ENCODE measurements at regions not wholly inside any gene's neighbourhood (a gene's known extent, or its start where the extent isn't known, plus 50 kb on each side); places are given as distances from the start of the nearest gene placed in this dataset.

GRCh38 chr2:181145645-181146044 lies 165.2 kb downstream of the UBE2E3 start:
- TF ChIP-seq SNAI2 (CRISPR knock-in tag; IDR thresholded peaks at IDR 0.05) (no peak), ARNTL (CRISPR knock-in tag; IDR thresholded peaks at IDR 0.05; ENCODE audit: borderline replicate concordance, low read depth) (no peak)
- no peak for ATAC-seq

DNA sequence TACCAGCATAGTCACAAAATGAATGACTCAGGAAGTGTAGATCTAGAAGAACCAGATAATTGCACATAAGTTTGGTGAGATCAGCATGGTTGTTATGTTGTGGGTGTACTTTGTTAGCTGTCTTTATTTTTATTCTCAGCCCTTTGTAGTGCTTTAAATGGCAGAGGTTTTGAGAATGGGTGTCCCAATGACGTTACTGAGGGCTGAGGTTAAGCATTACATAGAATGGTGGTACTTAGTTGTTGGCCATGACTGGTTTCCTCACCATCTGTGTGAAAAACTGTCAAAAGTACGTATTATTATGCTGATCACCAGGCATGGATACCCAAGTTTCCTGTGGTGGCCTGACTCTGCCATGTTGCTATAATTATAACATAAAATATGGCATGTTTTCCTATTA lies 165.8 kb downstream of the UBE2E3 start:
- no peak for ATAC-seq
- TF ChIP-seq CSRNP3 (CRISPR knock-in tag; IDR thresholded peaks at IDR 0.05) (no peak), ZC3H10 (CRISPR knock-in tag; IDR thresholded peaks at IDR 0.05) (no peak), PATZ1 (CRISPR knock-in tag; IDR thresholded peaks at IDR 0.05; ENCODE audit: borderline replicate concordance) (no peak), TOX (CRISPR knock-in tag; IDR thresholded peaks at IDR 0.05; ENCODE audit: borderline replicate concordance) (no peak)

DNA sequence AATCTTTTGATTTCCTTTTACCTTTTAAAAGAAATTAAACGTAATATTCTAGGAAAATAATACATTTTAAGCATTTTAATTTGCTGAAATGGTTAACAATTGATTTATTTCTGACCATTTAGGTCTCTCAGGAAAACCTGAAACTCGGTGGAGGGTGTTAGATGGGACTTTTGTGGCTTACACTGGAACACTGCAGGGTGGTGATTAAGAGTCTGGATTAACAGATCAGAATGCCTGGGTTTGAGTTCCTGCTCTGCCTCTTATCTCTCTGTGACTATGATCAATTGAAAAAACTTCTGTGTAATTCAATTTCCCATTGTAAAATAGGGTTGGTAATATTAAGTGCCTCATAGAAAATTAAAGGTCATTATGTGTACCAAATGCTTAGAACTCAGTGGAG lies 168.7 kb downstream of the UBE2E3 start:
- no peak for ATAC-seq
- TF ChIP-seq ZNF8 (CRISPR knock-in tag; IDR thresholded peaks at IDR 0.05) (no peak), RARB (CRISPR knock-in tag; IDR thresholded peaks at IDR 0.05) (no peak), PATZ1 (CRISPR knock-in tag; IDR thresholded peaks at IDR 0.05; ENCODE audit: borderline replicate concordance) (no peak), CSDC2 (CRISPR knock-in tag; IDR thresholded peaks at IDR 0.05) (no peak), ZC3H10 (CRISPR knock-in tag; IDR thresholded peaks at IDR 0.05) (no peak), CSRNP3 (CRISPR knock-in tag; IDR thresholded peaks at IDR 0.05) (no peak), TOX (CRISPR knock-in tag; IDR thresholded peaks at IDR 0.05; ENCODE audit: borderline replicate concordance) (no peak), TCF4 (CRISPR knock-in tag; IDR thresholded peaks at IDR 0.05; ENCODE audit: borderline replicate concordance) (no peak), ZNF565 (CRISPR knock-in tag; conservative IDR thresholded peaks at IDR 0.05; ENCODE audit: low read depth) (no peak), CREB5 (CRISPR knock-in tag; IDR thresholded peaks at IDR 0.05; ENCODE audit: low read depth) (no peak), GLIS3 (CRISPR knock-in tag; IDR thresholded peaks at IDR 0.05) (no peak), ZNF70 (CRISPR knock-in tag; IDR thresholded peaks at IDR 0.05) (no peak)
- TF ChIP-seq, protein P1, sequence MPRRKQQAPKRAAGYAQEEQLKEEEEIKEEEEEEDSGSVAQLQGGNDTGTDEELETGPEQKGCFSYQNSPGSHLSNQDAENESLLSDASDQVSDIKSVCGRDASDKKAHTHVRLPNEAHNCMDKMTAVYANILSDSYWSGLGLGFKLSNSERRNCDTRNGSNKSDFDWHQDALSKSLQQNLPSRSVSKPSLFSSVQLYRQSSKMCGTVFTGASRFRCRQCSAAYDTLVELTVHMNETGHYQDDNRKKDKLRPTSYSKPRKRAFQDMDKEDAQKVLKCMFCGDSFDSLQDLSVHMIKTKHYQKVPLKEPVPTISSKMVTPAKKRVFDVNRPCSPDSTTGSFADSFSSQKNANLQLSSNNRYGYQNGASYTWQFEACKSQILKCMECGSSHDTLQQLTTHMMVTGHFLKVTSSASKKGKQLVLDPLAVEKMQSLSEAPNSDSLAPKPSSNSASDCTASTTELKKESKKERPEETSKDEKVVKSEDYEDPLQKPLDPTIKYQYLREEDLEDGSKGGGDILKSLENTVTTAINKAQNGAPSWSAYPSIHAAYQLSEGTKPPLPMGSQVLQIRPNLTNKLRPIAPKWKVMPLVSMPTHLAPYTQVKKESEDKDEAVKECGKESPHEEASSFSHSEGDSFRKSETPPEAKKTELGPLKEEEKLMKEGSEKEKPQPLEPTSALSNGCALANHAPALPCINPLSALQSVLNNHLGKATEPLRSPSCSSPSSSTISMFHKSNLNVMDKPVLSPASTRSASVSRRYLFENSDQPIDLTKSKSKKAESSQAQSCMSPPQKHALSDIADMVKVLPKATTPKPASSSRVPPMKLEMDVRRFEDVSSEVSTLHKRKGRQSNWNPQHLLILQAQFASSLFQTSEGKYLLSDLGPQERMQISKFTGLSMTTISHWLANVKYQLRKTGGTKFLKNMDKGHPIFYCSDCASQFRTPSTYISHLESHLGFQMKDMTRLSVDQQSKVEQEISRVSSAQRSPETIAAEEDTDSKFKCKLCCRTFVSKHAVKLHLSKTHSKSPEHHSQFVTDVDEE (CRISPR knock-in tag; IDR thresholded peaks at IDR 0.05) = no peak

DNA sequence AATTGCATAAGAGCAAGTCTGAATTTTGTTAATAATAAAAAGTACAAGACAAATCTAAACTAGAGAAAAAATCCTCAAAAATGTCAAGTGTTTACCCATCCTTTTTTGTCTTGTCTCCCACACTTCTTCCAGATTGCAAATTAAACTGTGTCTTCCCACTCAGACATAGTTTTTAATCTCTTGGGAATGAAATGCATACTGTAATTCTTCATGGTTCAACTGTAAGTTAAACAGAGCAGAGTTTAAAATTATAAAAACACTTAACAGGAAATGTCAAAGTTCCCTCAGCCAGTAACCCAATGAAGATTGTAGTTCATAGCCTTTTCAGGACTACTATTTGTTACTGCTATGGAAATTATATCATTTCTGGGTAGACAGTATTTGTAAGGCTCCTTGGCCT lies 171.8 kb downstream of the UBE2E3 start:
- no peak for ATAC-seq
- TF ChIP-seq, protein P1 (CRISPR knock-in tag; IDR thresholded peaks at IDR 0.05) = no peak
- TF ChIP-seq ARNTL (CRISPR knock-in tag; IDR thresholded peaks at IDR 0.05; ENCODE audit: borderline replicate concordance, low read depth) (no peak), ZC3H10 (CRISPR knock-in tag; IDR thresholded peaks at IDR 0.05) (no peak), OSR1 (CRISPR knock-in tag; IDR thresholded peaks at IDR 0.05) (no peak), ZNF8 (CRISPR knock-in tag; IDR thresholded peaks at IDR 0.05) (no peak), ESRRG (CRISPR knock-in tag; IDR thresholded peaks at IDR 0.05) (no peak), TCF4 (CRISPR knock-in tag; IDR thresholded peaks at IDR 0.05; ENCODE audit: borderline replicate concordance) (no peak), TOX (CRISPR knock-in tag; IDR thresholded peaks at IDR 0.05; ENCODE audit: borderline replicate concordance) (no peak), ZNF565 (CRISPR knock-in tag; conservative IDR thresholded peaks at IDR 0.05; ENCODE audit: low read depth) (no peak), CSDC2 (CRISPR knock-in tag; IDR thresholded peaks at IDR 0.05) (no peak), ISL1 (CRISPR knock-in tag; IDR thresholded peaks at IDR 0.05) (no peak)
- TF ChIP-seq, protein P2, sequence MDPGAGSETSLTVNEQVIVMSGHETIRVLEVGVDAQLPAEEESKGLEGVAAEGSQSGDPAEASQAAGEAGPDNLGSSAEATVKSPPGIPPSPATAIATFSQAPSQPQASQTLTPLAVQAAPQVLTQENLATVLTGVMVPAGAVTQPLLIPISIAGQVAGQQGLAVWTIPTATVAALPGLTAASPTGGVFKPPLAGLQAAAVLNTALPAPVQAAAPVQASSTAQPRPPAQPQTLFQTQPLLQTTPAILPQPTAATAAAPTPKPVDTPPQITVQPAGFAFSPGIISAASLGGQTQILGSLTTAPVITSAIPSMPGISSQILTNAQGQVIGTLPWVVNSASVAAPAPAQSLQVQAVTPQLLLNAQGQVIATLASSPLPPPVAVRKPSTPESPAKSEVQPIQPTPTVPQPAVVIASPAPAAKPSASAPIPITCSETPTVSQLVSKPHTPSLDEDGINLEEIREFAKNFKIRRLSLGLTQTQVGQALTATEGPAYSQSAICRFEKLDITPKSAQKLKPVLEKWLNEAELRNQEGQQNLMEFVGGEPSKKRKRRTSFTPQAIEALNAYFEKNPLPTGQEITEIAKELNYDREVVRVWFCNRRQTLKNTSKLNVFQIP (CRISPR knock-in tag; IDR thresholded peaks at IDR 0.05; ENCODE audit: borderline replicate concordance, low read depth) = no peak

Data from SK-N-SH treated with all-trans-retinoic acid at 6 μM for 48 hours (cell line).